SIG-M5 treated with dmso at 0.1 percent for 504 hours (cell line): ENCODE measurements at regions not wholly inside any gene's neighbourhood (a gene's known extent, or its start where the extent isn't known, plus 50 kb on each side); places are given as distances from the start of the nearest gene placed in this dataset.
"Not testable (repeated sequence)": the region's sequence is repeated elsewhere in the genome, so short reads cannot be mapped to it uniquely, and the experiment has no call there.

ENCODE experiments used
- DNase-seq: peaks from one replicate; lab custom pipeline; 2025; ENCODE audit not compliant: unreplicated experiment; lab: John Stamatoyannopoulos, UW

DNA sequence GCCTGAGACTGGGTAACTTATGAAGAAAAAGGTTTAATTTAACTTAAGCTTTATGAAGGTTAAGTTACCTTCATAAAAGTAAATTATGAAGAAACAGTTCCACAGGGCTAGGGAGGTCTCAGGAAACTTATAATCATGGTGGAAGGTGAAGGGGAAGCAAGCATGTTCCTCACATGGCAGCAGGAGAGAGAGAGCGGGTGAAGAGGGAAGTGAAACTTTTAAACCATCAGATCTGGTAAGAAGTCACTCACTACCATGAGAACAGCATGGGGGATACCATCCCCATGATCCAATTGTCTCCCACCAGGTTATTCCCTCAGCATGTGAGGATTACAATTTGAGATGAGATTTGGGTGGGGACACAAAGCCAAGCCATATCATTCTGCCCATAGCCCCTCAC is 944.7 kb upstream of the NDST4 start:
- no peak for DNase-seq

DNA sequence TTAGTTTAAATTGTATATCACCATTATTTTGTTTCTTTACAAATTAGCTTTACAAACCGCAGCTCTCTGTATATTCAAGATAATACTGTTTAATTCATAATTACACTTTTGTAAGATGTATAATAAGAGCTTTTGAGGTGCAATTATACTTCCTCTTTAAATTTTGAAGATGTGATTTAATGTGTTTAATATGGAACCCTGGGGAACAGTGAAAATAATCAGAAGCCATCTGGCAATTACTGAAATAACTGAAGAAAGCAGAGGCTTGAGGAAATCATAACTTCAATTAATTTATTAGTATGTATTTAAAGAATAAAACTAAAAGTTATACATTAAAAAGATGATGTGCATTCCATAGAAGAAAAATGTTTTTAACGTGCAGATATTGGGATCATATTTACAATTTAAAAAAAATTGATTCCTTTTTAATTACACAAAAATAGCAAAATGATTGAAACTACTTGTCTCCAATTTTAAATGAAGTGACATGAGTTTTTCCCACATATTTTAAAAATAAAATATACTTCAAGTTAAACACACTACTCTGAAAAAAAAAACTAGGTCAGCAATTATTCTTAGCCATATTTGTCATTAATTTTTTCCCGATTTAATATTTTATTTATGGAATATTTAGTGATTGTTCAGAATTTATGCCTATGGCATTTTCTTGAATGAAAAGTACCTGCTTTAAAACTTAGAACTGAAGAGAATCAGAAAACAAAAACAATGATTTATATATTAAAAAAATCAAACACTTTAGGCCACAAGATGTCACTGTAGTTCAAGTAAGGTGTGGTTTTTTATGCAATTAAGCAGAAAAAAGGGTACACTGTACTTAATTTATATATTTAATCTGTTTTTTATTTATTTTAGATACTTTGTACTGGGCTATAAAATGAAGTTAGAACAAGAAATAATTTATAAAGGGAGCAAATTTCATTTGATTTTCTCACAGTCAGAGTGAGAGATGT is 942.7 kb upstream of the NDST4 start:
- DNase-seq, result peak; percentile 18

DNA sequence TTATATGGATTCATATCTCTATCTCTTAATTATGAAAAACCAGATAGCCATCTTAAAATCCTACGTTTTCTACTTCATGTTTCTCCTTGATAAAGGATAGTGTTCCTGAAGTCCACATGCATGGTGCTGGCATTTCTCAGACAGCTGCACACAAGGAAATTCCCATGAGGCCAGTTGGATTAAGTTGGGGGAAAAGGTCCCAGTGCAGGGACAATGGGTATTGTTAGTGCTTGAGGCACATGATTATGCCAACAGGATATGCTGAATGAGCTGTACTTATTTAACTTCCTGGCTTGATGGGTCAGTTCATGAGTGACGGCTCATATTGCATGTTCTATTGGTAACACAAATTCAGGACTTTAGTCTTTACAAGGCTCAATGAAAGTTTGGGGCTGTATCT is 913.9 kb upstream of the NDST4 start:
- no peak for DNase-seq

DNA sequence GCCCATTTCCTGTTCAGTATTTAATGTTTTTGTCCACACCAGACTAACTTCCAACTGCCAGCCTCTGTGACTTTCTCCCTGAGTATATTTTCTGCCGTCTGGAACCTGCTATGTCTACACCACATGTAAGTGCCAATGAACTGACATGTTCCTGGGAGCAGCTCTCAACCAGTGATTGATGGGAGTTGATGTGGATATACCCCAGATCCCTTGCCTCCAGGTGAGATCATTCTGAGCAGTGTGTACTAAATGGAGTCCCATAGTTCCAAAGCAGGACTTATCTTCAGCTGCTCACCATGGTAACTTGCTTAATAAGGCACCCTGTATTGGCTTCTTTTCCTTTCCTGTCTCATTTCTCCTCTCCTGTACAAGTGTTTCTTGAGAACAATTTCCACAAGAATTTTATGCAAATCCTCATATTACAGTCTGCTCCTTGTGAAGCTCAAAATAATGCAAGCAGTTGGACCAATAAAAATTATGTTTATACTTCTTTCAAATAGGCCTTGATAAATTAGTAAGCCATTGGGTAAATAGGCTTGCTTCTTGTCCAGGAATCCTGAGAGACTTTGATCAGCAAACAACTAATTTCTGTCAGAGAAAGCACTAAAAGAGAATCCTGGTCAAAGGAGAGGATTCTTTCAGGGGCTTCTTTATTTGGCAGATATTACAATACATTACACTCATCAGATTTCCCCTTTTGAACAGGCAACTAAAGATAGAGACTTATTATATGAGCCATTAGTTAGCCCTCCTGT is 911.7 kb upstream of the NDST4 start:
- no peak for DNase-seq

DNA sequence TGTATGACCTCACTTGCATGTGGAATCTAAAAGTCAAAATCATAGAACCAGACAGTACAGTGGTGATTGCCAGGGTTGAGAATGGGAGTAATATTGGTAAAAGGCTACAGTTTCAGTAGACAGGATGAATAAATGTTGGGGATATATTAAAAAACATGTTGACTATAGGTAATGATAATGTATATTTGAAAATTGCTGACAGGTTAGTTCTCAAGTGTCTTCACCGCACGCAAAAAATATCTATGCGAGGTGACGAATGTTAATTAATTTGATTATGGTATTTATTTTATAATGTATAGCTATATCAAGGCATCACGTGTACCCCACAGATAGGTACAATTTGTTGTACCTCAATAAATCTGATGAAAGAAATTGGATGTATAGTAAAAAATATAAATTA is 909.6 kb upstream of the NDST4 start:
- DNase-seq, result no peak

DNA sequence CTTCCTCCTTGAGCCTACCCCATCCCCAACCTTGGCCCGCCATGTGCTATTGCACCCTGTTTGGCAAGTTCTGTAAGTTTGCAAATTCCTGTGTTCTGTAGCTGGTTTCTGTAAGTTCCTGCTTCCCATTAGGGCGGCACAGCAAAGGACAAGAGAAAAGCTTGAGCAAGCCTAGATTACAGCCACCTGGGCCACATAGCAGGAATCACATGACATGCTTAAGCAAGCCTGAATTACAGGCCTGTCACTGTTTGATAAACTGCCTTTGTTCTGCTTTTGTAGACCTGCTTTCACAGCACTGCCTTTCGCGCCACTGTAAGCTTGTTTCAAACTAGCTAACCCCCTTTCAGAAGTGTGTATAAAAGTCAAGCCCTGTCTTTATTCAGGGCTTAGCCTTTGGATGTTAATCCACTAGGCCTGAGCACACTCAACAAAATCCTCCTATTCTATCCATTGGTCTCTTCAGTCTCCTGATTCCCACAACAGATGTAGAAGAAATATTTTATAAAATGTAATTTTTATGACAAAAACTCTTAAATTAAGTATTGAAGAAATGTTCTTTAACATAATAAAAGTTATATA is 906.8 kb upstream of the NDST4 start:
- peak; percentile 87 for DNase-seq

DNA sequence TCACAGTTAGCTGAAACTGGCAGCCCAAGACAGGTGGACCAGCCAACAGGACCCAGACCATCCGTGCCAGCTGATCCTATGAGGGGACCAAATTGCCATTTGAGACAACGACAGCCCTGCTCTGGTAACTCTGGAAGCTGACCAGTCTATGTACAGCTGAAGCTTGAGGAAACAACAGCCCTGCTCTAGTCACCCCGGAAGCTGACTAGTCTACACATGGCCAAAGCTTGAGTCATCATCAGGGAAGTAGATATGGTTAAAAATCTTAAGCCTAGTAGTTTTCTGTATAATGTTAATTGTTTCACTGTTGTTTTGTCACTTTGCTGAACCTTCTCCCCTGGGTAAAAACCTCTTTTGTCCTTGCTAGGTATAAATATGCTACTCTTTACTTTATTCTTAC is 905.4 kb upstream of the NDST4 start:
- DNase-seq, result no peak

DNA sequence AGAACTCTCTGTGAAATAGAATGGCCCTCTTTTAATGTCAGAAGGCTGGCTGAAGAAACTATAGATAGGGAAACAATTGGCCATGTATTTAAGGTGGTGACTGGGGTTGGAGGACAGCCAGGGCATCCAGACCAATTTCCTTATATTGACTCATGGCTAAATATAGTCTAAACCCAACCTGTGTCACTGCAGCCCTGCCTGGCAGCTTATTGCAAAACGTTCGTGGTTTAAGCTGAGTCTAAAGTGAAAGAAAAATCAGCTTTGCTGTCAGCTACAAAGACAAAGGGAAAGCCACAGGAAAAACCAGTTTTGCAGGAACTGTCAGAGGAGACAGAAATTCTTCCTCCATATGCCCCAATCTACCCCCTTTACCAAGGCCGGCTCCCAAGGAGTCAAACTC is 902.8 kb upstream of the NDST4 start:
- DNase-seq, result peak; percentile 91

DNA sequence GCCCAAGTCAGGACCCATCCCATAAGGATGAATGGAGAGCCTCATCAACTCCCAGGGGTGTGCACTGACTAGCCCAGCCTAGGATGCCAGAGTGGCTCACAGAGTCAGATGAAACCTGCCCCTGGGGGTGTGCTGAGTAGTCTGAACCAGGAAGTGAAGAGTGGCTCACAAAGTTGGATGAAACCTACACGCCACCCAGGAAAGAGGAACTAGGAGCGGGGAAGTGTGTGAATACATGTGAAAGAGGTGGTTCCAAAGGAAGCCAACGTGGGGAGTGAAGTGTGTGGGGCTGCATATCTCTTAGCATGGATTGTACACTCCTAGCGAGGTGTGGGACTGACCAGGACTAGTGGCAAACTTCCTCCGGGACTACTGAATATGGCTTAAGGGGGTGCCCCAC is 902.1 kb upstream of the NDST4 start:
- DNase-seq, result peak; percentile 89

DNA sequence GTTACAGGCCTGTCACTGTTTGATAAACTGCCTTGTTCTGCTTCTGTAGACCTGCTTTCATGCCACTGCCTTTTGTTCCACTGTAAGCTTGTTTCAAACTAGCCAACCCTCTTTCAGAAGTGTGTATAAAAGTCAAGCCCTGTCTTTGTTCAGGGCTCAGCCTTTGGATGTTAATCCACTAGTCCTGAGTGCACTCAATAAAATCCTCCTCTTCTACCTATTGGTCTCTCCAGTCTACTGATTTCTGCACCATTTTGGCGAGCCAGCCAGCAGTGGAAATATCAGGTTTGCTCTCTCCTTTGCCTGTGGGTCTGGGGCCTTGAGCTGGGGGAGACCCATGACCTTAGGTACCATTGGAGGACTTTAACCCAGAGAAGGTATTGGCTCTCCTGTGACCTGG is 901.6 kb upstream of the NDST4 start:
- no peak for DNase-seq

DNA sequence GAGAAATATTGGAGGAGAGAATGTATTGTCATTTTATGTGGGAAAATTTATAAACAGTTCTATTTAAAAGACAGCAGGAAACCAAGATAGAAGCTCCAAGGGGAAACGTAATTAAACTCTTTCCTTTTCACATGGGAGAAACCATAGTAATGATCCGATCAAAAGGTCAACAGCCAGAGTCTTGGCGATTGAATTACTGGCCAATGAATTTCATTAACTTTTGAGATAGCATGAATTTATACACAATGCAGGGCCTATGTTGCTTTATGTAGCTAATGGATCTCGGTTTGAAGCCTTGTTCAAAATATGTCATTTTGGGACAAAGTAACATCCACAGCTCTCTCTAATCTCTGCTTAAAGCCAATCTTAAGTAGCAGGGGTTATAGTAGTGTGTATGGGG is 897.5 kb upstream of the NDST4 start:
- DNase-seq, result no peak

DNA sequence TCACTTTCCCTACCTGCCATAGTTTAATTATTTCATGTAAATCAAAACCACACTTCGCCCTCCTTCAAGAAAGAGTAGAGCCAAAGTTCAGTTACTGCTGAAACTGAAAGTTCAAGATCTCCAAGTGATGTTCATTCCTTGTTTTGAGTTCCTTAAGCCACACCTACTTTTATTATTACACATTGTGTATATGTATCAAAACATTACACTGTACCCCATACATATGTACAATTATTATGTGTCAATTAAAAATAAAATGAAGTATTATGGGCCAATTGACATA is 892.3 kb upstream of the NDST4 start:
- DNase-seq, result no peak

DNA sequence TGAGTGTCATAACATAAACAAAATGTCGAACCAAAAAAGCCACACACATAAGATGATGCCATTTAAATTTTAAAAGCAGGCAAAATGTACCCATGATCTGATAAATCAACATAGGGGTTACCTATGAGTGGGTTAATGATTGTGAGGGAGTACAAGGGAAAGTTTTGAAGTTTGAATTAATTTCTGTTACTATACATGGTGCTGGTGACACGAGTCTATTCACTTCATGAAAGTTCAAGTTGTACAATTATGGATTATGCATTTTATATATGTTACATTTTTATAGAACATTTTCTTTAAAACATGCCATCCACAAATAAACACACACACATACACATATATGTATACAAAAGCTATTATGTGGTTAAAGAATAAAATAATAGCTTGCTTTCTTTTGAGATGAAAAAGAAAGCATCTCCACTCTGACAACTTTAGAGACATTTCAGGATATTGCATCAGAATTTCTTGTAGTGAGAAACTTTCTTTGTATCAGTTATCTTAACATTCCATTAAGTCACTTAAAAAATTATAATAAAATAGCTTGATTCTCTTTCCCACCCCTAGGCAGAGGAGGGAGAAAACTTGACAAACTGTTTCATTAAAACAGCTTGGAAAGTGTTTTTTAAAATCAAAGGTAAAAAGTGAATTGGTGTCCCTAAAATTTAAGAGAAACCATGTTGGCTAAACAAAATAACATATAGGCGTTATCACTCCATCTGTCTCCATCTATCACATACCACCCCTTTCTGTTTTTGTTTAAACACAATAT is 891.8 kb upstream of the NDST4 start:
- DNase-seq, result no peak

DNA sequence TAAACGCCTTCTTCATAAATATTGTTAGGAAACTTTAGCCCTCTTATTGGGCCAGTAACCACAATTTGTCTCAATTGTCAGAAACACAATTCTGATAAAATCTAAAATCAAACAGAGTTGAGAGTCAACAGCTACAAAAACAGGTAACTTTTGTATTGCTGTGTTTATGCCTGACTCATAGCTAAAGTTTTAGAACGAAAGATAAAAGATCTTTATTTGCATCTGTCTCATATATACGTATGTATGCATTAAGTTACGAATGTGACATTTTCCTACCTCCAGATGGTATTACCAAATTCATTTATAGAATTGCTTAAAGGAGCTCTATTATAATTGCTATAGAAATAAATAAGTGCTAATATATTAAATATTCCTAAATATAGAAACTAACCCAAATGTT is 887.9 kb upstream of the NDST4 start:
- DNase-seq, result no peak

DNA sequence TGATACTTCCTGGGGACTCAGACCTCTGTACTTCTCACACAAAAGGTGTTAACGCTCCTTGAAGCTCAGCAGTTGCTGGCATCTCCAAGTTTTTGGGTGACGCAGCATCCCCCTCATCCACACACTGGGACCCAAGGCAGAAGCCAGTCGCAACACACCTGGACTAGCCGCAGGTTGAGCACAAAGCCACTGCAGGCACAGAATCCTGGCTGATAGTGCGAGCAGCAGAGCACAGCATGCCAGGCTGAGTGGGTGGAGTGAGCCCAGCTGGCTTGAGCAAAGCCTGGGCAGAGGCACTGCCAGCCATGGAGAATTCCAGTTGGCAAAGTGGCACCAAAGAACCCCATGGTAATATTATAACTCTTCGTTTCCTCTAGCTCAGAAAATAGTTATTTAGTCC is 873.2 kb upstream of the NDST4 start:
- DNase-seq, result no peak

DNA sequence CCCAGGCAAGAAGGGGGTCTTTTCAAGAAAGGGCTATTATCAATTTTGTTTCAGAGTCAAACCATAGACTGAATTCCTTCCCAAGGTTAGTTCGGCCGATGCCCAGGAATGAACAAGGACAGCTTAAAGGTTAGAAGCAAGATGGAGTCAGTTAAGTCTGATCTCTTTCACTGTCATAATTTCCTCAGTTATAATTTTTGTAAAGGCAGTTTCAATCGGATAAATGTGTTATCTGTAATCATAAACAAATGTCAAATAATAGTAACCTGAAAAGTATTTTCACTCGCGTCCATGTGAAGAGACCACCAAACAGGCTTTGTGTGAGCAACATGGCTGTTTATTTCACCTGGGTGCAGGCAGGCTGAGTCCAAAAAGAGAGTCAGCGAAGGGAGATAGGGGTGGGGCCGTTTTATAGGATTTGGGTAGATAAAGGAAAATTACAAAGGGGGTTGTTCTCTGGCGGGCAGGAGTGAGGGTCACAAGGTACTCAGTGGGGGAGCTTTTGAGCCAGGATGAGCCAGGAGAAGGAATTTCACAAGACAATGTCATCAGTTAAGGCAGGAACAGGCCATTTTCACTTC is 862.1 kb upstream of the NDST4 start:
- DNase-seq, result not testable (repeated sequence)

DNA sequence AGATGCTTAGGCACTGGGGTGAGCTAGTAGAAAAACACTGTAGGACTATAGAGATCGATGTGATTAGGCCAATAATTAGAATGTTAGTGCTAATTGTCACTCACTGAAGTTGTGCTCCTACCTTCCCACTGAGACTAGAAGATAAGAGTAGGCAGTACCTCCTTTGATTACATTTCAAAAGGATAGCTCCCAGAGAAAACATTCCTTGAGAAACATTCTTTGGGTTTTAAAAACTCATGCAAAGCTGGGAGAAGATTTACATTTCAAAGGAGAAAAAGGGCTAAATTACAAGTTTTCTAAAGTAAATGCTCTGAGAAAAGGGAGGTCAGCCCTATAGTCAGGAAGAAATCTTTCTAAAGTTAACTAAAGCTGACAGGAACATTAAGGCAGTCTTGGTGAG is 860.3 kb upstream of the NDST4 start:
- no peak for DNase-seq

DNA sequence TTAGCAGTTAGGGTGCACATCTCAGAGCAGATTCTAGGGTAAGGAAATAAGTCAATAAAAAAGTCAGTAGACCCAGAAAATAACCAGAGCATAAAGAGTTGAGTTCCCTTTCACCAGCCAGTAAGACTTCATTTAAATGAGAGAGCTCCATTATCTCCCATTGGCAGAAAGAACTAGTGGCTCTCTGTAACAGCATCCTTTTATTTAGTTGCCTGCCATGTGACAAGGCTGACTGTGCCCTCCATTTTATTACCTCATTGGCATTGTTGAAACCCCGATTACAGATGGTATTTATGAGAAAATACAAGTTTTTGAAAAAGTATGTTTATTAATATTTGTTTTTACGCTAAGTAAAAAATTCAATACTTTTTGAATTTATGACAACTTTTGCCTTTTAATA is 859.5 kb upstream of the NDST4 start:
- DNase-seq, result no peak

DNA sequence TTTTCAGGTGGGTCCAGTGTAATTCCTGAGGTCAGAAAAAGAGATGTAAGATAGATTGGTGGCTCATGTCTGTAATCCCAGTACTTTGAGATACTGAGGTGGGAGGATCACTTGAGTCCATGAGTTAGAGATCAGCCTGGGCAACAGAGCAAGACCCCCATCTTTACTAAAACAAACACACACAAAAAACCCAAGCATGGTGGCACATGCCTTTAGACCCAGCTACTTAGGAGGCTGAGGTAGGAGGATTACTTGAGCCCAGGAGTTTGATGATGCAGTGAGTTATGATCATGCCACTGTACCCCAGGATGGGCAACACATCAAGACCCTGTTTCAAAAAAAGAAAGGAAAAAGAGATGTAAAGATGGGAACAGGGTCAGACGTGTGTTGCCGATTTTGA is 857.4 kb upstream of the NDST4 start:
- DNase-seq, result no peak

DNA sequence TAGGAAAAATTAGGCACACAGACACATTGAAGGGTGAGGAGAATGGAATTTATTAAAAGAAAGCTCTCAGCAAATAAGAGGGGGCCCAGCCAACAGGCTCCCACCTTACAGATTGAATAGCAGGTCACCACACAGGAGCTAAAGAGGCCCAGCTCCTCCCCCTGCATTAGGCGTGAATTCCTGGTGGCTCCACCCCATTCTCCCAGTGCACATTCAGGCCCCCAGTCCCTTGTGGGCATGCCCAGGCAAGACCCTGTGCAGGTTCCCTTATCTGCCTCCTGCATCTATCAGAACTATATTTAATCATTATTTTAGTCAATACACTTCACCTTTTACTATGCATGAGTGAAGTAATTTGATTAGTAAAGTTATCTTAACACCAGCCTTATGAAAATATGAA is 856.3 kb upstream of the NDST4 start:
- no peak for DNase-seq

DNA sequence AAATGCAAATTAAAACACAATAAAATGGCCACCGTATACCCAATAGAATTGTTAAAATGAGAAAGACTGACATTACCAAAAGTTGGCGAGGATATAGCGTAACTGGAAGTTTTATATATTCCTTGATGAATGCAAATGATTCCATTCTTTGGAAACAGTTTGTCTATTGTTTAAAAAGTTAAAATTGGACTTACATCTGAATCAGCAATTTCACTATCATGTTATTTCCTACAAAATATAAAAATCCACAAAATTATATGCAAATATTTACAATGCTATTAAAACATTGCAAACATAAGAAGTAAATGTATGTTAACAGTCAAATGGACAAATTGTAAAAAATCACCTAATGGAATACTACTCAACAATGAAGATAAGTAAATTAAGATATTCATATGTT is 852.2 kb upstream of the NDST4 start:
- no peak for DNase-seq
